Stimulated activated CD4-positive, alpha-beta T cell treated with anti-CD3 and anti-CD28 coated beads, Interleukin-12 subunit alpha, Interleukin-12 subunit beta, amount 100 ng/mL, for 48 hours (primary cell): ENCODE measurements at regions not wholly inside any gene's neighbourhood (a gene's known extent, or its start where the extent isn't known, plus 50 kb on each side); places are given as distances from the start of the nearest gene placed in this dataset.

Experiments
- DNase-seq, 3 donors: peaks; one replicate each; pipeline ENCODE4 v3.0.0-alpha.2; 2020; ENCODE audit warnings: low read depth in 2 of 3, low spot score in 1 of 3

- no peak for DNase-seq
Observed at GRCh38 chr4:4775493-4776004, 83.9 kb upstream of the MSX1 start.

- DNase-seq: no peak
Observed at GRCh38 chr4:4772534-4772933, 86.9 kb upstream of the MSX1 start.

DNA sequence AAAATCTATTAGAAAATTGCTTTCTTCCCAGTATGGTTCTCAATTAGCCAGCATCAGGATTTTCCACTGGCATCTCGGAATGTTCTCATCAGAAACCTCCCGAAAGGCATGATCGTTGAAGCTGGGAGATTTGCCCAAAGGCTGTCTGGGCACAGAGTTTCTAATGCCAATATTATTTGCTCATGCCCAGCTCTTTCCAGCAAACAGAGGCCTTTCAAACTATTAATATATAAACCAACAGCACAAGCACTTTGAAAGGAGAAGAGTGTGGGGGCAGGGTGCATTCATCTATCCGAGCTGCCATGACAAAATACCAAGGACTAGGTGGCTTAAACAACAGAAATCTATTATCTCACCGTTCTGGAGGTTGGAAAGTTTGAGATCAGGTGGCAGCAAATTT, 88.3 kb upstream of the MSX1 start:
- no peak for DNase-seq

DNA sequence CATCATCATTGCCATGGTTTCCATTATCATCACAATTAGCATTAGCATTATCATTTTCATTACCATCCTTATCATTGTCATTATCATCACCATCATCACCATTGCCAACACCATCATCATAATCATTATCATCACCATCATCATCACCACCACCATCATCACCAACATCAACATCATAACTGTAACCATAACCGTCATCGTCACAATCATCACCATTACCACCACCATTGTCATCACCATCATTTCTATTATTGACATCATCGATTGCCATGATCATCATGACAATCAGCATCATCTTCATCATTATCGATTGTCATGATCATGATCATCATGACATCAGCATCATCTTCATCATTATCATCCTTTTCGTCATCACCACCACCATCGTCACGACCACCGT, 88.9 kb upstream of the MSX1 start:
- DNase-seq: no peak

- no peak for DNase-seq
Observed at GRCh38 chr4:4766564-4766963, 92.9 kb upstream of the MSX1 start.

DNA sequence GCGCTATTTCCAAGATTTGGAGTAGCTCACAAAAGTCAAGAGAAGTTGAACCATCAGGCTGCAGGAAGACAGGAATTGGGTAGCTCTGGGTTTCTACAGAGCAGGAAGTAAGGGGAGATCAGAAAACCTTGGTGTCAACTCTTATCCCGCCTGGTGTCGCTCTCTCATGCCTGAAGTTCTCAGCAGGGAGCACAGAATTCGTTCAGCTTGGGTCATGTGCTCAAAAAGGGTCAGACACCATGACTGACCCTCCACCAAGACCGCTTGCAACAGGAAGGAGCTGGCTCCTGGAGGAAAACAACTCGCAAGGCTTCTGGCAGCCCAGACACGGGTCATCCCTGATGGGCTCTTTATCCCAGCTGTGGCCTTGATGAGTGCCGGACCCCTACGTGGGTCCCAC, 93.7 kb upstream of the MSX1 start:
- no peak for DNase-seq

DNA sequence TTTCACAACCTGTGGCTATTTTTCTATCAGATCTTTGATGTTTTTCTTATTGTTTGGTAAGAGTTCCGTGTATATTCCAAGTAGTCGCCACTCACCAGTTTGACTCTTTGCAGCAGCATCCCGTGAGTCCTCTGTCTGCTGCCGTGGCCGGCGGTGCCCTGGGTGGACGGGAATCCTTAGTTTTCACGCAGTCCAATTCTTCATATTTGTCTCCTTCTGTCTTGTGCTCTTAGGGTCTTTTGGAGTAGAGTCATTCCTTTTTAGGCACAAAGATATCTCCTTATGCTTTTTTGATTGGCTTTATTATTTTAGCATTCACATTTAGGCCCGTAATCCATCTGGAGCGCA, 94.9 kb upstream of the MSX1 start:
- DNase-seq: no peak

DNA sequence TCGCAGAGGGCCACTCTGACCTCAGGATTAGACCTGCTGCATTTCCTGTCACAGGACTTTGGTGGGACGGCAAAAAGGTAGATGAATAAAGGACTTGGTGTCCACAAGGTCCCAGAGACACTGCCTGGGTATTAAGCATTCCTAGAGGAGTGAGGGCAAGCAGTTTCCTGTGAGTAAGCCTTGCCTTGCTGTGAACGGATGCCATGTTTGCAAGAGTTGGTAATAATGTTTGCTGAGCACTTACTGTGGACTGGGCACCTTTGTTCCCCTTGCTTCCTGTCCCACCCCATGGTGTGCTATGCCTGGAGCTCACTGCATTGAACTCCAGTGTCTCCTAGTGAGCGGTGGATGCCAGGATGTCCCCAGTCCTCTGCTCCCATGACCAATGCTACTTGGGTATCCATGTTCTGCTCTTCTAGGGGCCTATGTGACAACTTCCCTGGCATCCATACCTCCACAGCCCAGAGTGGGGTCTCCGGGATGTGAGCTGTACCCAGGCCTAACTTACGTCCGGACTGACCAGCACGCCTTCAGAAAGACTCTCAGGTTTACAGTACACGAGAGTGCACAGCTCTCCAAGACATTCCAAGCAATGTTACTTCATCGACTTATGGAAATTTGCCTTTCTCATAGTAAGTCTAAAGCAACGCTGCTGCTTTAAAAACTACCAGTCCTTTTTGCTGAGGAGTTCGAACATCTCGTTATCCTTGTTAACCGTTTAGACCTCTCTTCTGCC, 95.5 kb upstream of the MSX1 start:
- no peak for DNase-seq

- DNase-seq: peak in 2 of 3 donors; percentile 5 to 8
Observed at GRCh38 chr4:4762909-4763821, 96.3 kb upstream of the MSX1 start.

GRCh38 chr4:4762300-4762699, 97.2 kb upstream of the MSX1 start:
- no peak for DNase-seq

DNA sequence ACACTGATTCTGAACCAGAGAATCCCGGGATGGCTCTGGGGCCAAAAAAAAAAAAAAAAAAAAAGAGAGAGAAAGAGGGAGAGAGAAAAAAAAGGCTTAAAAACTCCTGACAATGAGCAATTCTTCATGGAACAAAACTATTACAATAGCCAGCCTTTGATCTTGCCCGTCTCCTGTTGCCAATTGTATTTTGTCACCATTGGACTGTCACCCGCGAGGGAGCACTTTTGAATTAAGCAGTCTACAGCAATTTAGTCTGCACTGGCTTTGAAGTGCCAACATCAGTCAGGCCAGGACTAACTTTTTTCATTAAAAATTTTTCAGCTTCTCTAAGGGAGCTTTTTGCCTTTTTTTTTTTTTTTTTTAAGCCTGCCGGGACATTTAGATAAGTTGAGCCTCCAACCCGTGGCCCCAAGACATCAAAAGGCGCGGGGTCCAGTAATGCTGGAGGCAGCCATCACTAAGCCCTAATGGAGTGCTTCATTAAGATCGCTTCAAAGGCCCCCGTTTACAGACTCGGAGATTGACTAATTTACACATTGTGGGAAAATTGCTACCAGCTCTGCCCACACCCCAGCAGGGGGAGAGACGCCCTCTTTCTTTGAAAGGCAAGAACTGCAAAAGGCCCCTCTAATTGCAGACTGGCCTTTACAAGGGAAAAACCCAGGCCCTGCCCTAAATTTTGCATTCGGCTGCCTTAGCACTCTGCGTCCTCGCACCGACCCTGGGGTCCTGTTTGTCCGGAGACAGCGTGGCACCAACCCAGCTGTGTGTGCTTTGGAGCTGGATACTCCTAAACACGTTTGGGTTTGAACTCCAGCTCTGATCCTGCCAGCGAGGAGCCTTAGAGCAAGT, 98.1 kb upstream of the MSX1 start:
- no peak for DNase-seq

DNA sequence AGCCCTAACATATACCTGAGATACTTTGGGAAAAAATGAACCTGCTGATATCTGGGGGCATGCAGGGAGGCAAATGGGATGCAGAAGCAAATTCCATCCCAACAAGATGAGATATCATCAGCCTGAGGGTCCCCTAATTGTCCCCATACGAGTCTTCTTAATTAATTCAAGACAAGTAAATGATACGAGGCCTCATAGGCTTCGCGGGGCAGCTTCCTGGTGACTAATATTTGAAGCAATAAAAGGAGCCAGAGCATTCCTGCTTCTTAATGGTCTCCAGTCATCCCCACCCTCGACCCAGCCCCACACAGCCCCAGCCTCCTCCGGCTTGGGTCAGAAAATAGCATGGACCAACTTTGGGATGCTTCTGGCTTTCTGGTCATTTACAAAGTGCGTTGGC, 99.6 kb upstream of the MSX1 start:
- DNase-seq: no peak

DNA sequence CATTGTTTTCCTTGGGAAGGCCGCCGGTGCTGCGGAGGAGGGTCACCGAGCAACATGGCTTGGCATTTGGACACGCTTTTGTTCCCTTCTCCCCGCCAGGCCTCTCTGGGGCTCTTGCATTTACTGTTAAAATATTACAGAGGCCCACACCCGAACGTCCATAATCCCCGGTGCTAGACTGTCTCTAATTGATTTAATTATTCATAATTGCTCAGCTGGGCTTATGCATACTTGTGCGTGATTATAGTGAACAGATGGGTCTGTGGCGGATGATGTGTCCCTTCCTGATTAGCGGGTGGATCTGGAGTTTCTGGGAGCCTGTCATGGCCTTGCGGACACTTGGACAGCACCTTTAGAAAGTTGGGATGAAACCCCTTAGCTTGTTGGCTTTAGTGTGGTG, 100.2 kb upstream of the MSX1 start:
- no peak for DNase-seq

DNA sequence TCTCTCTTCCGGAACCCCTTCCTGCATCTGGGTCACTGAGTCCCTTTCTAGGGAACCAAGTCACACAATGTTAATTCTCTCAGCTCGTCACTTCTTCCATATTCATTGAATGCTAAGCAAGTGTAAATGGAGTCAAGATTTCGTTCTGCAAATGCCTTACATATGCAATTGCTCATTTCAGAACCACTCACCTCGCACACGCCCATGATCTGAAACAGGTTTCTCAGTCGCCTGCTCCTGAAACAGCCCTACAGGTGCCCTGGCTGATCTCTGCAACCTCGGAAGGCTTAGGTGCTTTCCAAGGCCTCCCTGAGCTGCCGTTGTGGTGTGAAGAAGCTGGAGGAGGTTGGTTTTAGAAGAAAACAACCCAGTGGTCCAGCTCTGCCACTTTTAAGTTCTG, 100.8 kb upstream of the MSX1 start:
- DNase-seq: no peak

- no peak for DNase-seq
Observed at GRCh38 chr4:4755306-4755705, 104.2 kb upstream of the MSX1 start.

DNA sequence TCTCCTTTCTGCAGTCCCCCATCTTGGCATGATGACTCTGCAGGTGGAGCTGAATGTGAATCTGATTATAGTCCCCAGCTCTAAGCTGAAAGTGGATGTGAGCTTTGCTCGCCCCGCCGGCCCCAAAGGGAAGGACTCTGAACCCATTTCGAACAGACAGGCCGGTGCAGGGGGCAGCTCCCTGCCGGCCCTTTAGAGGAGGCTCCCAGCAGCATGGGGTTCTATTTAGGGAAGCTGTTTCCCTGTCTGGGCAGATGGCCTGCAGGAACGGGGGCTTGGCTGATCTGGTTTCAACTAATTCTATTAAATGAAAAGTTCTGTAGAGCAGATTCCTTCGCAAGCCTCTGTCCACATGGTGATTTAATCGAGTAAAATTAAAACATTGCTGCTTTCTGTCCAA, 104.8 kb upstream of the MSX1 start:
- no peak for DNase-seq

GRCh38 chr4:4753643-4754042, 105.8 kb upstream of the MSX1 start:
- no peak for DNase-seq

DNA sequence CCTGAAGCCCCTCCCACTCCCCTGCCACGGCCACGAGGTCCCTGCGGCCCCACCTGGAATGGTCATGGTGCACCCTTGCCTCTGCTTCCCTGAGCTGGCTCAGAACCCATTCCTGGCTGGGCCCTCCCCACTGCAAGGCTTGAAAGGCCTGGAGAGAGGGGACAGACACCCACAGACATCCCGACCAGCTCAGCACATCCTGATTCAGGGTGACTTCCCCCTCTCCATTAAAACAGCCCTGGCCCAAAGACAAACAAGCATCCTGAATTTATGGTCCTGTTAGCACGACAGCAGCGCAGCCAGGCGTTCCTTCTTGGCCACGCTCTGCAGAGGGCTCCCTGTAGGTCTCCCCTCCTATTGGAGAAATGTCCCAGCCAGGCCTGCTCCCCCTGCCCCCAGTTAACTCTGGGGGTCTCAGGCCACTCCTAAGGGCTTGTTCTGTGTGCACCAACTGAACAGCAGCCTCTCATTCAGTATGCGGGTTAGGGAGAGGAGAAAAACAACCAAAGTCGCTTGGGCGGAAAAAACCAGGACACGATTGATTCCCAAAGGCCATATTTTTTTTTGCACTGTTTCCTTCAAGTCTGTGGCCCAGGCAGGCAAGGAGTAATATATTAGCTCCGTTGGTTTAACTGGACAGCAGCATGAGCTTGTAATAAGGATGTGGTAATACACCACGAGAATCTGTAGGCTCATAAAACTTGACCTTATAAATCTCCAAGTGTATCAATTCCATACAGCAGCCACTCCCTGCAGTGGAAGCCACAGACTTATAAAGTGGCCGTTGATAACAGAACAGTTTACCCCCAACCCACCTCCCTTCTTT, 106.7 kb upstream of the MSX1 start:
- DNase-seq: no peak

DNA sequence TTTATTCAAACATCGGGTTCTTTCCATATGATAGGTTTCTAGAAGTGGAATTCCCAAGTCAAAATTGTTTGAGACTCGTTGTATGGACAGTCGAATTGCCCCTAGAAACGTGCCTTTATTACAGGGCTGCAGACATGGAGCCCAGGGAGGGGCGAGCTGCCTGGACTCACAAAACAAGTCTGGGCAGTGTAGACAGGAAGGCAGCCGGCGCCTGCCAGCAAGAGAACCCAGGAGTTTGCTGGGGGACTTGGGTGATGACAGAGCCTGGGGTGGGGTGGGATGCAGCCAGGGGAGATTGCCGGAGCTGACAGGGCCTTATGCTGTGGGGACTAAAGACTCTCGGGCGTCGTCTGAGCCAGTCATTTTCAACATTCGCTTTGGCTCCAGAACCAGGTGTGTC, 107.4 kb upstream of the MSX1 start:
- DNase-seq: no peak

DNA sequence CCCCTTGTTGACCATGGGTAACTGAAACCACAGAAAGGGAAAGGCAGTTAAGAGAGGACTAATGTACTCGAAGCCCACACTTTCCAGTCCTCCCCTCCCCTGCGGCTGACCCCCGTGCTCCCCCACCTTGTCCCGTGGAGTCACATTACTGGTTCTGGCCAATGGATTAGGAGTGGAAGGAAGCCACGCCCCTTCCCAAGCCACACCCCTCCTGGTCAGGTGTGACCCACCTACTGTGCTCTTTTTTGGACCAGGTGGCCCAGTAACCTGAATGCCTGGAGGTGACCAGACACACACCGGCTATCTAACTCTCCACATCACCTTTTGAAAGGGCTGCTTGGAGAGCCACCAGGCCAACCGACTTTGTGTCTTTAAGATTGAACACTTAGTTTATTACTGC, 109.3 kb upstream of the MSX1 start:
- no peak for DNase-seq

GRCh38 chr4:4749137-4749536, 110.3 kb upstream of the MSX1 start:
- no peak for DNase-seq
